ENCODE measurements at regions not wholly inside any gene's neighbourhood (a gene's known extent, or its start where the extent isn't known, plus 50 kb on each side); places are given as distances from the start of the nearest gene placed in this dataset.

DNA sequence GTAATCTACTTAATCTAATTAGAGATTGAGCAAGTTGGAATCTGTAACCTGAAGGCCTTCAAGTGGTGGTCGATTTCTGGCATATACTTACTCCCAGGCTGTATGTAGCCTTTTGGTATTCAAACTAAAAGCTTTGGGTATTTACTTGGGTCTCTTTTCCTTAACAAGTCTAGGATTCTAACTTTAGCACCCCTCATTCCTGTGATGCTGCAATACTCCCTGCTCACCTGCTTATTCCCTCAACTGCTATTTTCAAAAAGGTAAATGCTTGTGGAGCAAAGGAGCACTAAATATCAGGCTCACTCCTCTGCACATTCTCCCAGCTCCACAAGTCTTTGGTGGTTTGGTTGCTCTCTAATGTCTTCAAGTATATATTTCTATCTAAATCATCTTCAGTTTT is 68.0 kb upstream of the CYYR1 start:
- DNase-seq, result no peak

DNA sequence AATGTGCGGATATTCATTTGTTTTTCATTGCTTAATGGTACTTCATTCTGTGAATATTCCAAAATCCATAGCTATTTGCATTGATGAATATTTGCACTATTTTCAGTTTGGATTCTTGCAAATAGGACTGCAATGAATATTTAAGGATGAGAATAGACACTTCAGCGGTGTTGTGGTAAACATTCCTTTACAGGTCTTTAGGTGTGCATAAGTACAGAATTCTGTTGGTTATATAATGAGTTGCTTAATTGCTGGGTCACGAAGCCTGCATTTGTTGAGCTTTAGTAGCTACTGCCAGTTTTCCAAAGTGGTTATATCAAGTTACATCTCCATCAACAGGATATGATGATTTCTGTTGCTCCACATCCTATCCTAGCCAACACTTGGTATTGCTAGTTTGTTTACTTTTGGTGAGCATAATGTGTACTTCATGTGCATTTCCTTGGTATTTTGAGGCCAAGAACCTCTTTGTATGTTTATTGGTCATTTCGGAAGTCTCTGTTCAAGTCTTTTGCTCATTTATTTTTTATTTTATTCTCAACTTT is 64.2 kb upstream of the CYYR1 start:
- DNase-seq, result no peak

DNA sequence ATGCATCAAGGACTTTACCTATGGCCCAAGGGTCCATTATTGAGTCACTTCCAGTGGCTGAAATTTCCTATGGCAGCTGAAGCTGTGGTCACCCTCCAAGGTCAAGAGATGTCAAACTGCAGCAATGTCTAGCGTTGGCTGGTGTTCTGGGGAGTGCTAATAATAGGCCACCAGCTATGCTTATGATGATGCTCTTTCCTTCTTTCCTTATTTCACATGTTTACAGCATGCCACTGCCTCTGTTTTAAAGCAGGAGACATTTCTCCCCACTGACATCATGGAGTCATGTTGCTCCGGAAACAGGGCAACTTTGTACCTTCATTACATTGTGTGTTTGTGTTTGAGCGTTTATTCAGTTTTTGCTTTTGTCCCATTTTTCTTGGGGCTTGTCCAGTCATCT is 62.6 kb upstream of the CYYR1 start:
- DNase-seq, result no peak

DNA sequence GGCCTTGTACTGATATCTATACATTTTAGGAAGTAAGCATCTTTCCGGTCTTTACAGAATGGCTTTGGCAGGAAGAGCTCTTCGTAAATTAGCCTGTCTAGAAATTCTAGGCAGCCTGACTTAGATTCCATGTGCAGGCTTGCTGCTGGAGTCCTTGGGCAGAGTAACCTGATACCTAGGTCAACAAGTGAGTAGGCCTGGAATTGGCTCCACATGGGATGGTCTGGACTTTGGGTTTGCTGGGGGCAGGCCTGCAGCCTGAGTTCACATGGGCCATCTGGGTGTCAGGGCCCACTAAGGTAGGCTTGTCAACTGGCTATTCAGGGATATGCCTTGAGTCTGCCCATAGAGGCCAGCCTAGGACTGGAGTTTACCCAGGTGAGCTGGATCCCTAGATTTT is 59.6 kb upstream of the CYYR1 start:
- DNase-seq, result no peak

DNA sequence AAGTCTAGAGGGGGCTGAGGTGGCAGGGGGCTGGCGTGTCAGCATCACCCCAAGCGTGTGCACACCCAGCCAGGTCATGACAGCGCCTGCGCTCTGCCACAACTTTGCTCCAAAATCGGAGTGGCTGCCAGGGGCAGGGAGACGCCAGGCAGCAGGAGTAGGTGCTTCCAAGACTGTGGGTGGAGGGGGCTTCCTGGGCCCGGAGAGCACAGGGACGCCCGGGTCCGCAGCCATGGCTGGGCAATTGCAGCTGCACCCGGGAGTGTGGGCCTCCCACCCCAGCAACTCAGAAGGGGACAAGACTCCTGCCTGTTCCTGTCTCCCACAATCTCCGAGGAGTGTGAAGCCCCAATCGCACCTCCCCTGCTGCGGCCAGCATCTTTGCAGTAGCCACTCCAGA is 53.1 kb upstream of the CYYR1 start:
- no peak for DNase-seq

DNA sequence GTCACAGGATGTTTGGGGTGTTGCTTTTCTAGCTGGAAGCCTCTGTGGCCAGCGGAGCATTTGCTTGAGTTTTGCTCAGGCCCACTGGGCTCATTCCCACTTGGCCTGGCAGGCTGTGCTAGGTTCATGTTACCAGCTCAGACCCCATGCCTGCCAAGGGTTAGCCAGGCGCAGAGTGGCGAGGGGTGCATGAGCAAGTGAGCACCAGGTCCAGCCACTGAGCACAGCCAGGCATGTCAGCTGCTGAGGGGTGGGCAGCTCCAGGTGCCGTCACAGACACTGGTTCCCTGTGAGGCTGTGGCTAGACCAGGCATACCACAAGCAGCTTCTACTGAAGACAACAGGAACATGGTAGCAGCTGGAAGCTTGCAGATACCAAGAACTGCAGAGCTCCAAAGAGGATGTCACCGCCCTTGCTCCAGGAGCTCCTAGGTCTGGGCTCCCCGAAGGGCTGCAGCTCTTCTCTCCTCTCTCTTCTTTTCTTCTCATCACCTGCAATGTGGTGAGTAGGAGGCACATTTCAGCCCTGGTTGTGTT is 52.0 kb upstream of the CYYR1 start:
- no peak for DNase-seq

Measured in T1000 (cell line).